ENCODE measurements at regions not wholly inside any gene's neighbourhood (a gene's known extent, or its start where the extent isn't known, plus 50 kb on each side); places are given as distances from the start of the nearest gene placed in this dataset.
"Not testable (repeated sequence)": the region's sequence is repeated elsewhere in the genome, so short reads cannot be mapped to it uniquely, and the experiment has no call there.

DNA sequence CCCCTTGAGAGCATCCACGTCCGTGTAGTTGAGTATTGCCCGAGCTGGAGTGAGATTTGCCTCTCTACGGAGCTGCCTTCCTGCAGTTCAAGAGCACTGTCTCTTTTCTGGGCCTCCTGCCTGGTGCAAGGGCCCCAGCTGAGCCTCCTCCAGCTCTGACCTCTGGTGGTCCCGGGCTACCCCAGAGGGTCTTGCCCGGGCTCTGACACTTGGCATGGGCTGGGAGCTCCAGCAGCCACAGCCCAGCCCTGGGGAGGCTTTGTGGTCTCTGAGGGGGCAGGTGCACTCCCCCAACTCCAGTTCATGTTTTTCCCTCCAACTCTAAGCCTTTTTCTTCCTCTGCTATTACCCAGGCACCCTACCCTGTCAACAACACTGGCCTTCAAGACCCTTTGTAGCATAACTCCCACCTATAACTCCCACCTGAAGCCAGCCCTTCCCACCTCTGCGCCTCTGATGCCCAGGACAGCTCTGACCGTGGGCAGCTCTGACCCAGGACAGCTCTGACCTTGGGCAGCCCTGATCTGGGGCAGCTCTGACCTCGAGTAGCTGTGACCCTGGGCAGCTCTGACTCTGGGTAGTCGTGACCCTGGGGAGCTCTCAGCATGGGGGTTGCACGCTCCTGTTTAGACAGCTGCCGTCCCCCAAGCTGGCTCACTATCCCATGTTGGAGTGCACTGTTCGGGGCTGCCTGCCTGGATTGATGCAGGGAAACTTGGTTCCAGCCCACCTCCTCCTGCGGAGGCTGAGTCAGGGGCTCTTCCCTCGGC is 127.6 kb downstream of the METRNL start:
- DNase-seq = peak in 3 of 10 donors; percentile 0 to 11 (median 8)
- H3K27me3 Mint-ChIP-seq, POLR2A ChIA-PET, ATAC-seq, H3K4me3 Mint-ChIP-seq, H3K9me3 Mint-ChIP-seq, H3K36me3 Mint-ChIP-seq: not testable (repeated sequence)
- peak overlapping the region in 1 of 10 donors; percentile 65 for H3K27ac Mint-ChIP-seq
- H3K4me1 Mint-ChIP-seq = peaks cover 0 to 23% (median 5%) of the 10 kb centered on the region in 4 donors

DNA sequence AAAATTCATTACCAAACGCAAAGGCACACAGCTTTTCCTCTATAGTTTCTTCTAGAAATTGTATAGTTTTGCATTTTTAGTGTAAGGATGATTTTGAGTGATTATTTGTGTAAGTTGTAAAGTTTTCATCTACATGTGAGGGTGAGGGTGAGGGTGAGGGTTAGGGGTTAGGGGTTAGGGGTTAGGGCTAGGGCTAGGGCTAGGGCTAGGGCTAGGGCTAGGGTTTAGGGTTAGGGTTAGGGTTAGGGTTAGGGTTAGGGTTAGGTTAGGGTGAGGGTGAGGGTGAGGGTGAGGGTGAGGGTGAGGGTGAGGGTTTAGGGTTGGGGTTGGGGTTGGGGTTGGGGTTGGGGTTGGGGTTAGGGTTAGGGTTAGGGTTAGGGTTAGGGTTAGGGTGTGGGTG is 167.6 kb downstream of the METRNL start:
- POLR2A ChIA-PET, H3K4me1 Mint-ChIP-seq, ATAC-seq, H3K9me3 Mint-ChIP-seq, H3K27ac Mint-ChIP-seq, H3K27me3 Mint-ChIP-seq, H3K4me3 Mint-ChIP-seq, H3K36me3 Mint-ChIP-seq: not testable (repeated sequence)
- peak in 1 of 10 donors; percentile 73 for DNase-seq
